ENCODE measurements at regions not wholly inside any gene's neighbourhood (a gene's known extent, or its start where the extent isn't known, plus 50 kb on each side); places are given as distances from the start of the nearest gene placed in this dataset.

GRCh38 chr11:112514011-112514740 is 253.5 kb upstream of the PLET1 start:
- Mint-ChIP-seq H3K4me1 (no peaks in the 10 kb centered on the region), H3K9me3 (no peaks in the 10 kb centered on the region), H3K4me3 (no peak overlapping the region), H3K27me3 (peaks cover 3% of the 10 kb centered on the region), H3K36me3 (ENCODE audit: low read depth) (no peaks in the 10 kb centered on the region), H3K27ac (no peak overlapping the region)
- no peak for DNase-seq
- ATAC-seq: no peak

DNA sequence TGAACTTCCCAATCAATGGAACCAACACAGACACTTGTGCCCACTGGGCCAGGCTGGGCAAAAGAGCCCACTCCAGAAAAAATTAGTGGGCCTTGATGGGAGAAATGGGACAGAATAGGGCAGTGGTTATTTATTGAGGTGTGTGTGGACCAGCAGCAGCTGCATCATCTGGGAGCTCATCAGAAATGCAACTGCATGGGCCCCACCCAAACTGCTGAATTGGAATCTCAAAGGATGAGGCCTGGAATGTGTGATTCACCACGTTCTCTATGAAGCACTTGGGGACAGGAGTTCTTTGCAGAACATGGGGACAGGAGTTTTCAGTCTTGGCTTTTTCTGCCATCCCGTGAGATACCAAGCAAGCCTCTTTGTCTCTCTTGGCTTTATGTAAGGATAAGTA is 255.6 kb upstream of the PLET1 start:
- Mint-ChIP-seq H3K27me3 (no peaks in the 10 kb centered on the region), H3K4me3 (no peak overlapping the region)
- no peak for ATAC-seq

DNA sequence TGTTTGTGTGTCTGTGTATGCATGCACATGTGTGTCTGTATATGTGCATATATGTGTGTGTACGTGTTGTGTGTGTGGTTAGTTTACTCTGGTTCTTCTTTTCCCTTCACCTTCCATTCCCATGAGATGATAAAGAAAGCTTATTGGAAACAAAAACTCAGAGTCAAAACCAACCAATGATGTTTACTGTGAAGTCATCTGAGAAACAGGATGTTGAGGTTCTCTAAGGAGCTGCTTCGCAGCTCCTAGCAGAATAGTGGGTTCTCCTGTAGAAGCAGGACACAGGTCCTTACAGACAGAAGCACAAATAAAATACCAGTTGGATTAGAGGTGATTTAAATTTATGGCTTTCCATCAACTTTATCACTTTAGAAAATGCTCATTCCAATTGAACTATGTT is 256.1 kb upstream of the PLET1 start:
- H3K27ac Mint-ChIP-seq: no peak overlapping the region
- no peak overlapping the region for H3K4me3 Mint-ChIP-seq
- ATAC-seq (no peak), DNase-seq (no peak)
- no peaks in the 10 kb centered on the region for H3K27me3 Mint-ChIP-seq
- no peaks in the 10 kb centered on the region for H3K9me3 Mint-ChIP-seq
- no peaks in the 10 kb centered on the region for H3K36me3 Mint-ChIP-seq (ENCODE audit: low read depth)
- H3K4me1 Mint-ChIP-seq: no peaks in the 10 kb centered on the region

More for the DNA sequence above, 255.6 kb upstream of the PLET1 start:
- DNase-seq: no peak
- Mint-ChIP-seq H3K27ac (no peak overlapping the region), H3K9me3 (no peaks in the 10 kb centered on the region), H3K4me1 (no peaks in the 10 kb centered on the region), H3K36me3 (ENCODE audit: low read depth) (no peaks in the 10 kb centered on the region)

GRCh38 chr11:112518371-112518770 is 257.7 kb upstream of the PLET1 start:
- DNase-seq: no peak
- no peak for ATAC-seq
- Mint-ChIP-seq H3K36me3 (ENCODE audit: low read depth) (no peaks in the 10 kb centered on the region), H3K4me1 (no peaks in the 10 kb centered on the region), H3K27me3 (no peaks in the 10 kb centered on the region), H3K9me3 (no peaks in the 10 kb centered on the region), H3K27ac (no peak overlapping the region), H3K4me3 (no peak overlapping the region)

DNA sequence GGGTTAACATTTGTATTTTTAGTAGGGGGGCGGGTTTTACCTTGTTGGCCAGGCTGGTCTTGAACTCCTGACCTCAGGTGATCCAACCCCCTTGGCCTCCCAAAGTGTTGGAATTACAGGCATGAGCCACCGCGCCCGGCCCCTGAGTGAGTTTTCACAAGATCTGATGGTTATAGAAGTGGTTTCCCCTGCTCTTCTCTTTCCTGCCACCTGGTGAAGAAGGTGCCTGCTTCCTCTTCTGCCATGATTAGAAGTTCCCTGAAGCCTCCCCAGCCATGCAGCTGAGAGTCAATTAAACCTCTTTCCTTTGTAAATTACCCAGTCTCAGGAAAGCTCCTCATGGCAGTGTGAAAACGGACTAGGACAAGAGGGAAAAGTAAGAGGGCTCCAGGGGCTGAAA is 259.1 kb upstream of the PLET1 start:
- no peaks in the 10 kb centered on the region for H3K9me3 Mint-ChIP-seq
- ATAC-seq: no peak
- H3K27me3 Mint-ChIP-seq: no peaks in the 10 kb centered on the region
- H3K4me3 Mint-ChIP-seq: no peak overlapping the region
- DNase-seq: no peak
- H3K27ac Mint-ChIP-seq: no peak overlapping the region
- no peaks in the 10 kb centered on the region for H3K36me3 Mint-ChIP-seq (ENCODE audit: low read depth)
- peaks cover 2% of the 10 kb centered on the region for H3K4me1 Mint-ChIP-seq

DNA sequence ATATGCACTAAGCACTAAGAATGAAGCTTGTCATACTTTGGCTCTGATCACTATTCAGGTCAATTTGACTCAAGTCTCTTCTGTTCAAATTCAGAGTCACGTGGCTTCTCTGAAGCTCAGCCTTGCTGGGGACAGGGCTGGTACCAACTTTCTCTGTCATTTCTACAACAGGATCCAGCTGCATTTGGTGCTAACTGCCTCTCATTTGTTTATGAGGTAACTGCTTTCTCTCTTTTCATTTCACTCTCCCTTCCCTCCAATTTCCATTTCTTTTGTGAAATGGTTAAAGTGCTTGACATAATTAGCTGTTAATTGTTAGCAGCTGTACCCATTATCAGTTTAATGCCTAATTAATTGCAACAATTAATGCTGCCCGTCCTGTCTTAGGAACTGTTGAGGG is 259.7 kb upstream of the PLET1 start:
- Mint-ChIP-seq H3K4me1 (peaks cover 3% of the 10 kb centered on the region), H3K27ac (no peak overlapping the region), H3K27me3 (no peaks in the 10 kb centered on the region), H3K9me3 (no peaks in the 10 kb centered on the region), H3K4me3 (no peak overlapping the region), H3K36me3 (ENCODE audit: low read depth) (no peaks in the 10 kb centered on the region)
- ATAC-seq (no peak), DNase-seq (no peak)

DNA sequence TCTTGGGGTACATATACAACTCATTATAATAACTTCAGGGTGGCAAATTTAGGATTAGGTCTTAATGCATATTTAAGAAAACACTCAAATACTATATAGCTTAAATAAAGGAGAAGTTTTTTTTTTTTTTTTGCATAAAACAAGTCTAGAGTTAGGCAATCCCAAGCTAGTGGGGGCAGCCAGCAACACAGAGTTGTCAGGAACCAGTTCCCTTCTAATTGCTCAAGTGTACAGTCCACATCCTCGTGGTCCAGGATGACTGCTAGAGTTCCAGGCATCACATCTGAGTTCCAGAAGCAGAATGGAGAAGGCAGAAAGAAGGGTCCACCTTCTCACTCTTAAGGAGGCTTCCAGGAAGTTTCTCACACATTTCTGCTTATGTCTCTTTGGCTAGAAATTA is 261.9 kb upstream of the PLET1 start:
- no peak overlapping the region for H3K27ac Mint-ChIP-seq

DNA sequence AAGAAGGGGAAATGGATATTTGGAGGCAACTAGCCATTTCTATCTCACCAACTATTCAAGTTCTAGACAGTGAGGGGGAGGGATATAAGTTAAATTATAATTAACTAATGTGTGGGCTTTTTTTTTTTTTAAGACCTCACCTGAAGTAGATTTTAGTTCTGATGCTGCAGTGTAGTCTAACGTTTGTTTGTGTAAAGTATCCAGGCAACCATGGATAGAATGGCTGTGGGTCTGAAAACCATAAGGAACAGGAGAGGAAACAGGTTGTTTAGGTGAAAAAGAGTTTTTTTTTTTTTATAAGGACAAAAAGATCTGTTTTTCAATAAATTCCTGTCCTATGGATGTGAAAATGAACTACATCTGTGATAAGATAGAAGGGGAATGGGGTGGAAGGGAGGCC is 262.4 kb upstream of the PLET1 start:
- no peak overlapping the region for H3K27ac Mint-ChIP-seq
- peaks cover 15% of the 10 kb centered on the region for H3K4me1 Mint-ChIP-seq

More for the DNA sequence above, 261.9 kb upstream of the PLET1 start:
- Mint-ChIP-seq H3K4me3 (no peak overlapping the region), H3K27me3 (peaks cover 2% of the 10 kb centered on the region), H3K4me1 (peaks cover 15% of the 10 kb centered on the region), H3K9me3 (no peaks in the 10 kb centered on the region), H3K36me3 (ENCODE audit: low read depth) (no peaks in the 10 kb centered on the region)
- no peak for ATAC-seq
- no peak for DNase-seq

GRCh38 chr11:112523477-112523876 is 262.8 kb upstream of the PLET1 start:
- no peak overlapping the region for H3K27ac Mint-ChIP-seq
- peaks cover 15% of the 10 kb centered on the region for H3K4me1 Mint-ChIP-seq
- peaks cover 3% of the 10 kb centered on the region for H3K27me3 Mint-ChIP-seq

More for the DNA sequence above, 262.4 kb upstream of the PLET1 start:
- ATAC-seq (no peak), DNase-seq (no peak)
- Mint-ChIP-seq H3K27me3 (peaks cover 2% of the 10 kb centered on the region), H3K36me3 (ENCODE audit: low read depth) (no peaks in the 10 kb centered on the region), H3K4me3 (no peak overlapping the region), H3K9me3 (no peaks in the 10 kb centered on the region)

GRCh38 chr11:112523951-112524350 is 263.3 kb upstream of the PLET1 start:
- Mint-ChIP-seq H3K4me3 (no peak overlapping the region), H3K27ac (no peak overlapping the region), H3K9me3 (no peaks in the 10 kb centered on the region), H3K4me1 (peaks cover 15% of the 10 kb centered on the region), H3K27me3 (peaks cover 8% of the 10 kb centered on the region), H3K36me3 (ENCODE audit: low read depth) (no peaks in the 10 kb centered on the region)
- DNase-seq: no peak
- no peak for ATAC-seq

More at GRCh38 chr11:112523477-112523876, 262.8 kb upstream of the PLET1 start:
- no peaks in the 10 kb centered on the region for H3K9me3 Mint-ChIP-seq
- H3K4me3 Mint-ChIP-seq: no peak overlapping the region
- no peaks in the 10 kb centered on the region for H3K36me3 Mint-ChIP-seq (ENCODE audit: low read depth)
- no peak for ATAC-seq
- DNase-seq: no peak

- H3K27ac Mint-ChIP-seq: no peak overlapping the region
- H3K9me3 Mint-ChIP-seq: no peaks in the 10 kb centered on the region
- peaks cover 15% of the 10 kb centered on the region for H3K4me1 Mint-ChIP-seq
- peaks cover 12% of the 10 kb centered on the region for H3K27me3 Mint-ChIP-seq
- H3K36me3 Mint-ChIP-seq (ENCODE audit: low read depth): no peaks in the 10 kb centered on the region
- no peak for DNase-seq
- ATAC-seq: no peak
- H3K4me3 Mint-ChIP-seq: no peak overlapping the region
Measured at GRCh38 chr11:112524798-112525197, 264.1 kb upstream of the PLET1 start.

- no peak for DNase-seq
- Mint-ChIP-seq H3K4me1 (peaks cover 15% of the 10 kb centered on the region), H3K27ac (no peak overlapping the region), H3K4me3 (no peak overlapping the region), H3K27me3 (peaks cover 12% of the 10 kb centered on the region), H3K9me3 (no peaks in the 10 kb centered on the region), H3K36me3 (ENCODE audit: low read depth) (no peaks in the 10 kb centered on the region)
- ATAC-seq: no peak
Measured at GRCh38 chr11:112525270-112525669, 264.6 kb upstream of the PLET1 start.

DNA sequence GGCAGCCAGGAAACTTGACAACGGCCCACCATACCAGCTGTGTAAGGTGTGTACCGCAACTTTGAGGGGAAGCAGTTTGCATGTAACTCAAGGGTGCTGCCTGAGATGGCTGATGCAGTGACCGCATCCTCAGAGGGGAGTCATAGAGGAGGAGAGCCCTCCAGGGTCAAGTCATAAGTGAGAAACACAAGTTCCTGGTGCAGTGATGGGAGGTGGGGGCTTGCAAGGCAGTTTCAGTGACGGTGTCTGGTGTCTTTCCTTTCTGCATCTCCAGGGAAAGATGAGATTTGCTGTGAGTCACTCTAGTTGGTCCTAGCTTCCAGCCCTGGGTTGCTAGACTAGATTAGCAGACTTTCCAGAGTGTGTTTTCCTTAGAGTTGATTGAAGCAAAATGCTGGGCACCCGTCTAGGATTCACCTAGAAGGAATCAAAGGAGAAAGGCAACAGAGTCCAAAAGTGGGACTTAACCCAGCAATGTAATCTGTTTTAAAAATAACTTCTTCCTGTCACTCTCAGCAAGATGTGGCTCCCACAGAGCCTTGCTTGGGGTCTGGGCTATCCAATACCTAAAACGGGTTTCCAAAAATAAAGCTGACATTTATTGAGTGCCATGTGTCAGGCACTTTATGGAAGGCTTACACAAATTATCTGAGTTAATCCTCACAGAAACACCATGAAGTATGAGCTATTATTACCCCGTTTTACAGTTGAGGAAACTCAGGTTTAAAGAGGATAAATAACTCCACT is 265.4 kb upstream of the PLET1 start:
- no peak overlapping the region for H3K4me3 Mint-ChIP-seq
- H3K9me3 Mint-ChIP-seq: no peaks in the 10 kb centered on the region
- DNase-seq (no peak), ATAC-seq (peak; percentile 57)
- H3K4me1 Mint-ChIP-seq: peaks cover 15% of the 10 kb centered on the region
- peaks cover 12% of the 10 kb centered on the region for H3K27me3 Mint-ChIP-seq
- H3K27ac Mint-ChIP-seq: no peak overlapping the region
- H3K36me3 Mint-ChIP-seq (ENCODE audit: low read depth): no peaks in the 10 kb centered on the region

DNA sequence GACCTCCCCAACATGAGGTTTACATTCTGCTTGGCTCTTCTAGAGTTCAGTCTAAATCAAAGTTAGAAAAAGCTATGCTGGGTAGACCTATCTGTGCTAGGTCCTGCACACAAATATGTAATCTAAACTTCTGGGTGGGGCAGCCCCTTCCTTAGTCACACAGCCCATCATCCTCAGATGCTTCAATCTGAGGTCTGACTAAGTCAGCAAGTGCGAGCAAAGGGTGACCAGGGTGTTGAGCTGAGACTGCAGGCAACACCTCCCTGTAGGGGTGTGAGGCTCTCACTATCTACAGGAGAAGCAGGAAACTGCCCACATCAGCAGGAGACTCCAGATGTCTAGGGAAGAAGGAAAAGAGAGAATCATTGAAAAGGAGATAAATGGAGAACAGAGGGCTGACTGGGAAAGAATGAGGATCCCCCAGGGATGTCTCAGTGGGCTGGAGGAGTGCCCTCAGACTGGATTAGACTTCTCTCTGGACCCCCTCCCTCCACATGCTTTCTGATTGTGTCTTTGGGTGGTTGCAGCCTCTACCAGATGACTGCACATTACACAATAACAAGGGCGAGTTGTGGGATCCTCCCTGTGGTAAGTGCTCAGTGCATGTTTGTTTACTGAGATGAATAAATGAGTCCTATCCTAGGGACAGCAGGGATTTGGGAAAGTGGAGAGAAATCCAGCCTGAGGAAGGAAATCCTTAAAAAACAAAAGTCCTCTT is 266.2 kb upstream of the PLET1 start:
- Mint-ChIP-seq H3K9me3 (no peaks in the 10 kb centered on the region), H3K4me1 (peaks cover 15% of the 10 kb centered on the region), H3K27ac (no peak overlapping the region), H3K27me3 (peaks cover 12% of the 10 kb centered on the region), H3K4me3 (no peak overlapping the region), H3K36me3 (ENCODE audit: low read depth) (no peaks in the 10 kb centered on the region)
- DNase-seq: peak; percentile 16
- ATAC-seq: peak; percentile 85

GRCh38 chr11:112529071-112529470 is 268.4 kb upstream of the PLET1 start:
- peaks cover 13% of the 10 kb centered on the region for H3K27me3 Mint-ChIP-seq

More at GRCh38 chr11:112529071-112529470, 268.4 kb upstream of the PLET1 start:
- DNase-seq (no peak), ATAC-seq (no peak)
- Mint-ChIP-seq H3K4me1 (peaks cover 15% of the 10 kb centered on the region), H3K36me3 (ENCODE audit: low read depth) (no peaks in the 10 kb centered on the region), H3K4me3 (no peak overlapping the region), H3K27ac (no peak overlapping the region), H3K9me3 (no peaks in the 10 kb centered on the region)

Data from activated naive CD8-positive, alpha-beta T cell treated with anti-CD3 and anti-CD28 coated beads, Interleukin-2, amount 50 U/mL, for 24 hours (primary cell).